ENCODE measurements at regions not wholly inside any gene's neighbourhood (a gene's known extent, or its start where the extent isn't known, plus 50 kb on each side); places are given as distances from the start of the nearest gene placed in this dataset.

DNA sequence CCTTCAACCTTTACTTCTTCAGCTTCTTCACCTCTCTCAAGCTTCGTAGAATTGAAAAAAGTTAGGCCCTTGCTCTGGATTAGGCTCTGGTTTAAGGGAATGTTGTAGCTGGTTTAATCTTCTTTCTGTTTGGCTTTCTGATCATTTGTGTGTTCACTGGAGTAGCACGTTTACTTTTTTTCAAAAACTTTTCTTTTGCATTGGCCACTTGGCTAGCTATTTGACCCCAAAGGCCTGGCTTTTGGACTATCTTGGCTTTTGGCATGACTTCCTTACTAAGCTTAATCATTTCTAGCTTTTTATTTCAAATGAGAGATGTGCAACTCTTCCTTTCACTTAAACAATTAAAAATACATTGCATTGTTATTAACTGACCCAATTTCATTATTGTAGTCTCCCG lies 1154.8 kb upstream of the ZEB2 start:
- Mint-ChIP-seq H3K9me3 (ENCODE audit: low read depth) (peaks cover 2% of the 10 kb centered on the region), H3K27ac (ENCODE audit: unreplicated experiment) (no peak overlapping the region), H3K36me3 (ENCODE audit: low read depth) (peaks cover 2% of the 10 kb centered on the region), H3K27me3 (ENCODE audit: low read depth) (no peaks in the 10 kb centered on the region), H3K4me1 (ENCODE audit: low read depth) (peaks cover 2% of the 10 kb centered on the region), H3K4me3 (ENCODE audit: unreplicated experiment) (no peak overlapping the region)
- DNase-seq (ENCODE audit: low spot score): no peak
- TF ChIP-seq, protein P1, sequence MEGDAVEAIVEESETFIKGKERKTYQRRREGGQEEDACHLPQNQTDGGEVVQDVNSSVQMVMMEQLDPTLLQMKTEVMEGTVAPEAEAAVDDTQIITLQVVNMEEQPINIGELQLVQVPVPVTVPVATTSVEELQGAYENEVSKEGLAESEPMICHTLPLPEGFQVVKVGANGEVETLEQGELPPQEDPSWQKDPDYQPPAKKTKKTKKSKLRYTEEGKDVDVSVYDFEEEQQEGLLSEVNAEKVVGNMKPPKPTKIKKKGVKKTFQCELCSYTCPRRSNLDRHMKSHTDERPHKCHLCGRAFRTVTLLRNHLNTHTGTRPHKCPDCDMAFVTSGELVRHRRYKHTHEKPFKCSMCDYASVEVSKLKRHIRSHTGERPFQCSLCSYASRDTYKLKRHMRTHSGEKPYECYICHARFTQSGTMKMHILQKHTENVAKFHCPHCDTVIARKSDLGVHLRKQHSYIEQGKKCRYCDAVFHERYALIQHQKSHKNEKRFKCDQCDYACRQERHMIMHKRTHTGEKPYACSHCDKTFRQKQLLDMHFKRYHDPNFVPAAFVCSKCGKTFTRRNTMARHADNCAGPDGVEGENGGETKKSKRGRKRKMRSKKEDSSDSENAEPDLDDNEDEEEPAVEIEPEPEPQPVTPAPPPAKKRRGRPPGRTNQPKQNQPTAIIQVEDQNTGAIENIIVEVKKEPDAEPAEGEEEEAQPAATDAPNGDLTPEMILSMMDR (IDR thresholded peaks at IDR 0.05): no peak

DNA sequence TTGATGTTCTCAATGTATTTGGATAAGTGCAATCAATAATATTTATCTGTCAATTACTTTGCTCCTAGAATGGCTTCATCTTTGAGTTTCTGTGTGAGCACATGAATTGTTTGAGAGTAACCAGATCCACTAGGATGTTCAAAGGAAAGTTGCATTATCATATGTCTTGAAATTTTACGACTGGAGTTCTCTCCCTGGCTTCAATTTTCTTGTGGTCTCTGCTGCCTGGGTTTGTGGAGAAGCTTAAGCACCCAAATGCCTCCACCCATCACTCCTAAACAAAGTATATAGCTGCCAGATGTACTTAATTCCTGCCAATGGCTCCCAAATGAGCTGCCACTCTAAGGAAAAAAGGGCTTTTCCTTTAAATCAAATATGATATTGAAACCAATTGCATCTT lies 1149.4 kb upstream of the ZEB2 start:
- H3K36me3 Mint-ChIP-seq (ENCODE audit: low read depth): no peaks in the 10 kb centered on the region
- H3K27me3 Mint-ChIP-seq (ENCODE audit: low read depth): no peaks in the 10 kb centered on the region
- H3K4me1 Mint-ChIP-seq (ENCODE audit: low read depth): no peaks in the 10 kb centered on the region
- no peak for DNase-seq (ENCODE audit: low spot score)
- no peak overlapping the region for H3K27ac Mint-ChIP-seq (ENCODE audit: unreplicated experiment)
- no peak overlapping the region for H3K4me3 Mint-ChIP-seq (ENCODE audit: unreplicated experiment)
- no peaks in the 10 kb centered on the region for H3K9me3 Mint-ChIP-seq (ENCODE audit: low read depth)
- TF ChIP-seq, protein P1 (IDR thresholded peaks at IDR 0.05): no peak

DNA sequence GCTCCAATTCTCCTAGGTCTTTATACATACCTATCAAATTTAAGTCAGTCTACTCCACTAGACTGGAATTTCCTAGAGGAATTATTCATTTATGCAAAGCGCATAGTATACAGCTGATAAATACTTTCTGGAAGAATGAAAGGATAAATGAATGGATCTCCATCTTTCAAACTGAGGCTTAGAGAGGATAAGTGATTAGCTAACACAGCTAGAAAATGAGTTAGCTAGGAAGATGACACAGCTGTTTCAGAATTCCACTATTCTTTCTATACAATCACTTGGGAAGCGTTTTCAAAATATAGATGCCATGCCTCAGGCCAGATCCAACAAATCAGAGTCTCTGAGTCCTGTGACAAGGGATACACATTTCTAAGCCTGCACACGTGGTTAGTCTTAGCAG lies 1146.6 kb upstream of the ZEB2 start:
- TF ChIP-seq, protein P1 (IDR thresholded peaks at IDR 0.05): no peak
- no peaks in the 10 kb centered on the region for H3K36me3 Mint-ChIP-seq (ENCODE audit: low read depth)
- no peak for DNase-seq (ENCODE audit: low spot score)
- no peak overlapping the region for H3K4me3 Mint-ChIP-seq (ENCODE audit: unreplicated experiment)
- no peaks in the 10 kb centered on the region for H3K4me1 Mint-ChIP-seq (ENCODE audit: low read depth)
- H3K27me3 Mint-ChIP-seq (ENCODE audit: low read depth): no peaks in the 10 kb centered on the region
- H3K27ac Mint-ChIP-seq (ENCODE audit: unreplicated experiment): no peak overlapping the region
- no peaks in the 10 kb centered on the region for H3K9me3 Mint-ChIP-seq (ENCODE audit: low read depth)

DNA sequence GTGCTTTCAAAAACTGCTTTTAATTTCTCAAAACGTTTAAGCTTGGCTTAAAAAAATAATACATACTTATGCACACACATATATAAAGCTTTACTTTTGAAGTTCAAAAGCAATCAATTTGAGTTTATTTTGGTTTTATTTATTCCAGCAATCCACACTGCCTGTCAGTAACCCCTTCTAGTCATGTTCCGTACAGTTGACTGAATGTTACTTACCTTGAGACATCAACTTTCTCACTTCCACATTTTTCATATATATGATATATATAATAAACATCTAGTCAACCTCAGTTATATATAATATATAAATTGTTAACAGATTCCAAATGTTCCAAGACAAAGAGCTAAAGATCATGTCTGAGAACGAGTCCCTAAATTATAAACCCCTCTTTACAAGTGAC lies 1137.3 kb upstream of the ZEB2 start:
- no peaks in the 10 kb centered on the region for H3K9me3 Mint-ChIP-seq (ENCODE audit: low read depth)
- H3K36me3 Mint-ChIP-seq (ENCODE audit: low read depth): no peaks in the 10 kb centered on the region
- peaks cover 4% of the 10 kb centered on the region for H3K4me1 Mint-ChIP-seq (ENCODE audit: low read depth)
- H3K27ac Mint-ChIP-seq (ENCODE audit: unreplicated experiment): no peak overlapping the region
- no peak for DNase-seq (ENCODE audit: low spot score)
- TF ChIP-seq, protein P1 (IDR thresholded peaks at IDR 0.05): no peak
- H3K27me3 Mint-ChIP-seq (ENCODE audit: low read depth): no peaks in the 10 kb centered on the region
- H3K4me3 Mint-ChIP-seq (ENCODE audit: unreplicated experiment): no peak overlapping the region

DNA sequence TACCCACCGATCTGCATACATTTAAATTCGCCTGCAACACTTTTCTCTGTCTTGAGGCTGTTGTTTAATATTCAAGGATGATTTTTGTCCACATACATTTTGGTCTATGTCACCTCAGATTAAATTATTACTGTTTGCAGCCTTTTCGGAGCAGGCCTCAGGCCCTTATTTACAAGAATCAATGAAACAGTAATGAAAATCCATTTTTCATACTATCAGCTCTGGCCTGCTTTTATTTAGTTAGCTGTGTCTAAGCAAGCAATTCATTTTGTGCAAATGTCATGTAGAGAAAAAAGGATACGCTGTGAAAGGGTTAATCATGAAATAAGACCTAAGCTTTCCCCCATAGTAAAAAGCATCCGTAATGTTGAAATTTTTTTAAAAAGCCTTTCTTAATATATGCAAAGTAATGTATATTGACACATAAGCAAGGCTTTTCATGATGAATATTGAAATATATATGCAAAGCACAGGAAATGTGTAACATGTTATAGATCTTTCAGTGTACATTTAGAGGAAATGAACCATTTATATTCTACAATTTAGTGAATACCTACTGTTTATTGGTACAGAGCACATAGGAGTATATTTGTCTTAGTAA lies 1135.3 kb upstream of the ZEB2 start:
- Mint-ChIP-seq H3K4me3 (ENCODE audit: unreplicated experiment) (no peak overlapping the region), H3K36me3 (ENCODE audit: low read depth) (no peaks in the 10 kb centered on the region), H3K9me3 (ENCODE audit: low read depth) (peaks cover 3% of the 10 kb centered on the region), H3K27me3 (ENCODE audit: low read depth) (no peaks in the 10 kb centered on the region), H3K27ac (ENCODE audit: unreplicated experiment) (no peak overlapping the region), H3K4me1 (ENCODE audit: low read depth) (peaks cover 4% of the 10 kb centered on the region)
- TF ChIP-seq, protein P1 (IDR thresholded peaks at IDR 0.05): no peak
- no peak for DNase-seq (ENCODE audit: low spot score)
